ENCODE measurements at regions not wholly inside any gene's neighbourhood (a gene's known extent, or its start where the extent isn't known, plus 50 kb on each side); places are given as distances from the start of the nearest gene placed in this dataset.

- no peak for DNase-seq
These were observed 249.4 kb upstream of the TNC start for GRCh38 chr9:115367321-115367720.

GRCh38 chr9:115367780-115368525, 250.0 kb upstream of the TNC start:
- DNase-seq = no peak

GRCh38 chr9:115369322-115369957, 251.5 kb upstream of the TNC start:
- DNase-seq = peak; percentile 48 to 77 (median 68)

GRCh38 chr9:115373000-115373709, 255.2 kb upstream of the TNC start:
- DNase-seq = peak in 1 of 3 donors; percentile 94

GRCh38 chr9:115373710-115374045, 255.7 kb upstream of the TNC start:
- no peak for DNase-seq

GRCh38 chr9:115374724-115375268, 256.8 kb upstream of the TNC start:
- DNase-seq = no peak

- DNase-seq = no peak
These were observed 260.3 kb upstream of the TNC start for GRCh38 chr9:115378241-115378640.

- DNase-seq = no peak
These were observed 260.8 kb upstream of the TNC start for GRCh38 chr9:115378758-115379157.

GRCh38 chr9:115379719-115380118, 261.8 kb upstream of the TNC start:
- DNase-seq = no peak

- no peak for DNase-seq
These were observed 264.9 kb upstream of the TNC start for GRCh38 chr9:115382865-115383264.

GRCh38 chr9:115385383-115386122, 267.6 kb upstream of the TNC start:
- no peak for DNase-seq

GRCh38 chr9:115386963-115387770, 269.2 kb upstream of the TNC start:
- DNase-seq = peak in 2 of 3 donors; percentile 54 to 75

GRCh38 chr9:115391168-115391825, 273.3 kb upstream of the TNC start:
- no peak for DNase-seq

- DNase-seq = no peak
These were observed 276.2 kb upstream of the TNC start for GRCh38 chr9:115393976-115394775.

- peak in 2 of 3 donors; percentile 16 to 29 for DNase-seq
These were observed 277.6 kb upstream of the TNC start for GRCh38 chr9:115395511-115396021.

GRCh38 chr9:115396071-115396529, 278.1 kb upstream of the TNC start:
- DNase-seq = no peak

- no peak for DNase-seq
These were observed 279.8 kb upstream of the TNC start for GRCh38 chr9:115397591-115398312.

GRCh38 chr9:115398313-115398650, 280.3 kb upstream of the TNC start:
- no peak for DNase-seq

- DNase-seq = no peak
These were observed 281.0 kb upstream of the TNC start for GRCh38 chr9:115398996-115399395.

Data from muscle of back (tissue), 3 donors.